ENCODE measurements at regions not wholly inside any gene's neighbourhood (a gene's known extent, or its start where the extent isn't known, plus 50 kb on each side); places are given as distances from the start of the nearest gene placed in this dataset.
A peak's percentile ranks its signal among the peaks of the same experiment; 100 is the strongest.

DNA sequence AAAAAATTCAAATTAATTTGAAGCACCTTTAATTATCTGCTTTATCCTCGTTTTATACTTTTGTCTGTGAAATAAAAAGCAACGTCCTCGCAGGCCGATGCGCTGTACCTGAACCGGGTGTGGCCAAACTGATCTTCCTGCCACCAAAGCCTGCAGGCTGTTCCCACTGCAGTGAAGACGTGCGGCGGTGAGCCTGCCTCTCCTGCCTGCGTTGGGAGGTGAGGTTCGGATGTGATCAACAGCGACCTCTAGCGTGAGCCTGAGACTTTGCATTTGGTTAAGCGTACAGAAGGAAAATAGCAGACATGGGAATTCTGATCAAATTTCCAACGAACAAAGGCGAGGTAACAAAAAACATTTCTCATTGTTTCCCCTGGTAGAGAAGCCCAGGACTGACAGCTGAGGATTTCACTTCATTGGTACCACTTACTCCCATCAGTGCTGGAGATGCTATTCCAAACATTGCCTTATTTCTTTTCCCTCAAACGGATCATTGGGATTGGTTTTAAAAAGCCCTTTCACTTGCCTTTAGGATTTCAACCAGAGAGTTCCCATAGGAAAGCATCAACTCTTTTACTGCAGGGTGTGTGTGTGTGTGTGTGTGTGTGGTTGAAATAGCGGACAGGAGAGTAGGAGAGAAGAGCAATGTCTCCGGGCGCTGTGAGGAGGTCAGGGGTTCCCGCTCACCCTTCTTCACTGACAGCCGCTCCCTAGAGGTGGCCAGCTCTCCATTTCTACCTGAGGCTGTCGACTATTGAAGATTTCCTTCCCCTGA lies 56.6 kb upstream of the CCN6 start:
- no peak overlapping the region for H3K4me3 ChIP-seq (ENCODE audit: low read depth, low read length)
- DNase-seq (ENCODE audit: low read depth) = peak; percentile 29
- peak; percentile 92 for TF ChIP-seq CTCF (IDR thresholded peaks at IDR 0.05; ENCODE audit: low read depth, low read length, missing control alignments)

DNA sequence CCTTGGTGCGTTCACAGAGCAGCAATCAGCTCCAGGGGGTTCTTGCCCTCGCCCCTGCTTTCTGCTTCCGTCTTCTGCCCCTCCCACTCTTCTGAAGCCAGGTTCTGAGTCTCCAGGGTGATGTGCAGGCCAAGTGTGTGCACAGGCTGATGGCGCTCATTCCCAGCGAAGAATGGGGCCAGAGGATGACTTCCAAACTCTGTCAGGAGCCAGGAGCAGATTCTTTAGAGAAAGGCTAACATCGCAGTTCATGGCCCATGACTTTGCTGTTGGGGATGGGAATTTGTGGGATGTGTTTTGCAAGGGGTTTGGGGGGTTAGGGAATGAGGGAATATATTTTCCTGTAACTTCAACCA lies 56.1 kb upstream of the CCN6 start:
- H3K4me3 ChIP-seq (ENCODE audit: low read depth, low read length) = no peak overlapping the region
- no peak for DNase-seq (ENCODE audit: low read depth)
- TF ChIP-seq CTCF (IDR thresholded peaks at IDR 0.05; ENCODE audit: low read depth, low read length, missing control alignments) = no peak

GRCh38 chr6:112002307-112002706 lies 51.6 kb upstream of the CCN6 start:
- DNase-seq (ENCODE audit: low read depth) = no peak
- H3K4me3 ChIP-seq (ENCODE audit: low read depth, low read length) = no peak overlapping the region
- TF ChIP-seq CTCF (IDR thresholded peaks at IDR 0.05; ENCODE audit: low read depth, low read length, missing control alignments) = no peak

Measured in GM12864 (cell line).